WTC11 (cell line): ENCODE measurements at regions not wholly inside any gene's neighbourhood (a gene's known extent, or its start where the extent isn't known, plus 50 kb on each side); places are given as distances from the start of the nearest gene placed in this dataset.
A peak's percentile ranks its signal among the peaks of the same experiment; 100 is the strongest.

Source experiments
- ATAC-seq: fragments of 200-7000 bp; cut with Tn5 transposase; 2 replicates; pipeline ENCODE4 v1.10.0; 2021; ENCODE audit warnings: mild to moderate bottlenecking, moderate library complexity
- CTCF ChIA-PET: fragments of 300-600 bp; sonication (Branson Sonifier 250); formaldehyde crosslinking; loops from one replicate; lab custom pipeline; 2021; ENCODE audit warnings: antibody characterized with exemption; lab: Charles Lee
- POLR2A ChIA-PET: fragments of 350-600 bp; sonication (Branson Sonifier 250); formaldehyde crosslinking; loops from one replicate; lab custom pipeline; 2021; ENCODE audit warnings: antibody characterized with exemption; lab: Charles Lee
- DNase-seq: peaks from one replicate; pipeline ENCODE4 v3.0.0; 2021; ENCODE audit warnings: low spot score
- H3K27ac Mint-ChIP-seq: 2 replicates; pipeline ENCODE4 v1.8.0; 2021; ENCODE audit warnings: mixed read lengths
- H3K27me3 Mint-ChIP-seq: 2 replicates; pipeline ENCODE4 v1.8.0; 2021; ENCODE audit warnings: low read depth, mild to moderate bottlenecking, moderate library complexity, mixed read lengths
- H3K36me3 Mint-ChIP-seq: 2 replicates; pipeline ENCODE4 v1.8.0; 2021; ENCODE audit warnings: mixed read lengths
- H3K4me1 Mint-ChIP-seq: 2 replicates; pipeline ENCODE4 v1.8.0; 2022; ENCODE audit warnings: mixed read lengths
- H3K4me3 Mint-ChIP-seq: 2 replicates; pipeline ENCODE4 v1.8.0; 2021; ENCODE audit warnings: mild to moderate bottlenecking, moderate library complexity, mixed read lengths
- H3K9me3 Mint-ChIP-seq: 2 replicates; pipeline ENCODE4 v1.8.0; 2021; ENCODE audit warnings: mixed read lengths
- ARID4B ChIP-seq: sonication (generic); formaldehyde crosslinking; IDR thresholded peaks from 2 replicates; pipeline ENCODE4 v1.8.0; 2023; ENCODE audit warnings: missing genetic modification reagents, mild to moderate bottlenecking, borderline replicate concordance
- CDX4 ChIP-seq: fragments of 250-450 bp; sonication (Bioruptor Pico); IDR thresholded peaks from 2 replicates; pipeline ENCODE4 v1.9.0; 2021; ENCODE audit warnings: moderate library complexity, mild to moderate bottlenecking, inconsistent platforms, borderline replicate concordance
- FOXP1 ChIP-seq: sonication (generic); formaldehyde crosslinking; IDR thresholded peaks from 2 replicates; pipeline ENCODE4 v1.8.0; 2022; ENCODE audit warnings: missing genetic modification reagents, mild to moderate bottlenecking, moderate library complexity, borderline replicate concordance
- GTF2I ChIP-seq: fragments of 250-450 bp; sonication (Bioruptor Pico); conservative IDR thresholded peaks from 2 replicates; pipeline ENCODE4 v1.4.0; 2021; ENCODE audit warnings: mild to moderate bottlenecking
- HMGA2 ChIP-seq: fragments of 250-450 bp; sonication (Bioruptor Pico); IDR thresholded peaks from 2 replicates; pipeline ENCODE4 v1.4.0; 2021; ENCODE audit warnings: mild to moderate bottlenecking, moderate library complexity
- NFATC4 ChIP-seq: fragments of 250-450 bp; sonication (Bioruptor Pico); IDR thresholded peaks from 2 replicates; pipeline ENCODE4 v1.9.0; 2021; ENCODE audit warnings: mild to moderate bottlenecking
- NFYB ChIP-seq: sonication (generic); formaldehyde crosslinking; conservative IDR thresholded peaks from 2 replicates; pipeline ENCODE4 v1.8.0; 2022; ENCODE audit warnings: low read depth, missing genetic modification reagents
- NR1H2 ChIP-seq: sonication (generic); formaldehyde crosslinking; IDR thresholded peaks from 2 replicates; pipeline ENCODE4 v1.9.0; 2021; ENCODE audit warnings: mild to moderate bottlenecking, moderate library complexity, missing genetic modification reagents
- NR2C2 ChIP-seq: sonication (generic); formaldehyde crosslinking; IDR thresholded peaks from 2 replicates; pipeline ENCODE4 v1.8.0; 2022; ENCODE audit warnings: mild to moderate bottlenecking, missing genetic modification reagents
- TCF7 ChIP-seq: sonication (generic); formaldehyde crosslinking; IDR thresholded peaks from 2 replicates; pipeline ENCODE4 v1.8.0; 2022; ENCODE audit warnings: mild to moderate bottlenecking, low read depth, missing genetic modification reagents, moderate library complexity
- TEAD4 ChIP-seq: sonication (generic); formaldehyde crosslinking; IDR thresholded peaks from 2 replicates; pipeline ENCODE4 v1.8.0; 2022; ENCODE audit warnings: mild to moderate bottlenecking, missing genetic modification reagents
- USF1 ChIP-seq: sonication (generic); formaldehyde crosslinking; IDR thresholded peaks from 2 replicates; pipeline ENCODE4 v1.8.0; 2022; ENCODE audit warnings: mild to moderate bottlenecking, missing genetic modification reagents
- ZNF121 ChIP-seq: sonication (generic); formaldehyde crosslinking; IDR thresholded peaks from 2 replicates; pipeline ENCODE4 v1.8.0; 2023; ENCODE audit warnings: missing genetic modification reagents
- ZNF317 ChIP-seq: sonication (generic); formaldehyde crosslinking; IDR thresholded peaks from 2 replicates; pipeline ENCODE4 v1.8.1; 2023; ENCODE audit warnings: low read depth, mild to moderate bottlenecking, moderate library complexity, missing genetic modification reagents, borderline replicate concordance
- ZNF512 ChIP-seq: sonication (generic); formaldehyde crosslinking; IDR thresholded peaks from 2 replicates; pipeline ENCODE4 v1.8.1; 2022; ENCODE audit warnings: missing genetic modification reagents, borderline replicate concordance
- ZNF532 ChIP-seq: fragments of 250-450 bp; sonication (Bioruptor Pico); IDR thresholded peaks from 2 replicates; pipeline ENCODE4 v1.9.0; 2021; ENCODE audit warnings: mild to moderate bottlenecking, borderline replicate concordance

GRCh38 chr4:20430259-20430941, 178.7 kb downstream of the SLIT2 start:
- Mint-ChIP-seq H3K27me3 (no peaks in the 10 kb centered on the region), H3K9me3 (no peaks in the 10 kb centered on the region), H3K4me1 (peaks cover 11% of the 10 kb centered on the region), H3K27ac (no peak overlapping the region), H3K4me3 (no peak overlapping the region), H3K36me3 (no peaks in the 10 kb centered on the region)
- no peak for TF ChIP-seq ARID4B (CRISPR knock-in tag)
- no peak for TF ChIP-seq ZNF121 (CRISPR knock-in tag)
- ChIA-PET CTCF (interaction anchor here (1.0 to 1.7 kb wide), 2 partner anchors 254 to 255 kb away, joined by 5 to 7 read pairs; no protein-coding TSS in a partner anchor), POLR2A (no interaction called here)
- no peak for DNase-seq
- no peak for ATAC-seq

GRCh38 chr4:20431543-20431951, 179.8 kb downstream of the SLIT2 start:
- CTCF ChIA-PET, result interaction anchor here (1.7 to 2.7 kb wide), 2 partner anchors 9 to 253 kb away, joined by 7 to 11 read pairs; no protein-coding TSS in a partner anchor

More at GRCh38 chr4:20431543-20431951, 179.8 kb downstream of the SLIT2 start:
- no peaks in the 10 kb centered on the region for H3K27me3 Mint-ChIP-seq
- peaks cover 11% of the 10 kb centered on the region for H3K4me1 Mint-ChIP-seq
- peak overlapping the region; percentile 35 for H3K27ac Mint-ChIP-seq
- no peaks in the 10 kb centered on the region for H3K9me3 Mint-ChIP-seq
- no peak overlapping the region for H3K4me3 Mint-ChIP-seq
- TF ChIP-seq ZNF512 (CRISPR knock-in tag) (no peak), NR2C2 (CRISPR knock-in tag) (no peak), NR1H2 (CRISPR knock-in tag) (no peak), NFATC4 (CRISPR knock-in tag) (no peak), USF1 (CRISPR knock-in tag) (no peak), HMGA2 (CRISPR knock-in tag) (no peak), TEAD4 (CRISPR knock-in tag) (no peak), FOXP1 (no peak), CDX4 (no peak), ARID4B (CRISPR knock-in tag) (no peak), GTF2I (CRISPR knock-in tag) (no peak), TCF7 (CRISPR knock-in tag) (no peak), NFYB (CRISPR knock-in tag) (no peak), ZNF532 (CRISPR knock-in tag) (no peak), ZNF317 (CRISPR knock-in tag) (no peak)
- POLR2A ChIA-PET, result interaction anchor here (0.7 kb wide), 1 partner anchor 748 kb away, joined by 3 read pairs; no protein-coding TSS in a partner anchor
- ATAC-seq, result peak; percentile 85
- H3K36me3 Mint-ChIP-seq, result no peaks in the 10 kb centered on the region
- DNase-seq, result no peak
